ENCODE measurements at regions not wholly inside any gene's neighbourhood (a gene's known extent, or its start where the extent isn't known, plus 50 kb on each side); places are given as distances from the start of the nearest gene placed in this dataset.

- WGBS, result 89% methylated on average over 8 of the region's 8 CpGs
- no peak overlapping the region for H3K4me3 ChIP-seq (ENCODE audit: low read length)
- H3K27me3 ChIP-seq (ENCODE audit: control insufficient read depth, insufficient read depth), result no peaks in the 10 kb centered on the region
- no peak overlapping the region for H3K27ac ChIP-seq (ENCODE audit: low read length)
- DNase-seq (no peak), ATAC-seq (no peak)
- intact Hi-C loops (cut with DNase I), result no loop called here
- H3K4me1 ChIP-seq (ENCODE audit: control insufficient read depth, insufficient read depth, low read length), result no peaks in the 10 kb centered on the region
- no peaks in the 10 kb centered on the region for H3K9me3 ChIP-seq (ENCODE audit: control insufficient read depth, low read length)
Observed at GRCh38 chr14:101340556-101340955, 220.7 kb upstream of the DIO3 start.

GRCh38 chr14:101347893-101348777 lies 213.2 kb upstream of the DIO3 start:
- DNase-seq (no peak), ATAC-seq (no peak)
- H3K27me3 ChIP-seq (ENCODE audit: control insufficient read depth, insufficient read depth), result no peaks in the 10 kb centered on the region
- 89% methylated on average over 8 of the region's 8 CpGs for WGBS
- H3K9me3 ChIP-seq (ENCODE audit: control insufficient read depth, low read length), result no peaks in the 10 kb centered on the region
- H3K4me3 ChIP-seq (ENCODE audit: low read length), result no peak overlapping the region
- no peaks in the 10 kb centered on the region for H3K4me1 ChIP-seq (ENCODE audit: control insufficient read depth, insufficient read depth, low read length)
- intact Hi-C loops (cut with DNase I), result no loop called here
- no peak overlapping the region for H3K27ac ChIP-seq (ENCODE audit: low read length)

GRCh38 chr14:101349108-101349507 lies 212.2 kb upstream of the DIO3 start:
- no peaks in the 10 kb centered on the region for H3K4me1 ChIP-seq (ENCODE audit: control insufficient read depth, insufficient read depth, low read length)
- ATAC-seq (no peak), DNase-seq (no peak)
- H3K27me3 ChIP-seq (ENCODE audit: control insufficient read depth, insufficient read depth), result no peaks in the 10 kb centered on the region
- 95% methylated on average over 3 of the region's 3 CpGs for WGBS
- no peaks in the 10 kb centered on the region for H3K9me3 ChIP-seq (ENCODE audit: control insufficient read depth, low read length)
- no peak overlapping the region for H3K4me3 ChIP-seq (ENCODE audit: low read length)
- intact Hi-C loops (cut with DNase I), result no loop called here
- no peak overlapping the region for H3K27ac ChIP-seq (ENCODE audit: low read length)

- ATAC-seq, result no peak
- Histone ChIP-seq H3K4me3 (ENCODE audit: low read length) (no peak overlapping the region), H3K27ac (ENCODE audit: low read length) (no peak overlapping the region), H3K4me1 (ENCODE audit: control insufficient read depth, insufficient read depth, low read length) (no peaks in the 10 kb centered on the region), H3K27me3 (ENCODE audit: control insufficient read depth, insufficient read depth) (no peaks in the 10 kb centered on the region), H3K9me3 (ENCODE audit: control insufficient read depth, low read length) (no peaks in the 10 kb centered on the region)
- 92% methylated on average over 4 of the region's 4 CpGs for whole genome bisulfite sequencing
- DNase-seq, result no peak
- intact Hi-C loops (cut with DNase I), result no loop called here
Observed at GRCh38 chr14:101350021-101350420, 211.3 kb upstream of the DIO3 start.

DNA sequence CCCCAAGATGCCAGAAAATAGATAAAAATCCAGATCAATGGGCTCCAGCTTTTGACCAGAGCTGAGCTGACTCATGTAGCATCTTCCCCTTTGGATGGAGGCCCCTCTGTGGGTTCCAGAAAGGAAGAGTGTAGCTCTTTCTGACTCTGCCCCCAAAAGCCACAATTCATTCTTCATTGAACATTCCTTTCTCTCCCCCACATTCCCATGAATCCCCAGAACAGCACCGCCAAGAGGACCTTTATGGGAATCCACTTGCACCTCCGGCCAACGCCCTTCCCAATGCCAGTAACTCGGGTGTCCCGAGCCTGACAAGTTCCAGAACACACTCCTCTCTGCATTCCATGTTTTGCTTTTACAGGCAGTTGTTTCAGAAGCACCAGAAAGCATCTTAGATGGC lies 210.6 kb upstream of the DIO3 start:
- Histone ChIP-seq H3K9me3 (ENCODE audit: control insufficient read depth, low read length) (no peaks in the 10 kb centered on the region), H3K27ac (ENCODE audit: low read length) (no peak overlapping the region), H3K4me1 (ENCODE audit: control insufficient read depth, insufficient read depth, low read length) (no peaks in the 10 kb centered on the region), H3K4me3 (ENCODE audit: low read length) (no peak overlapping the region), H3K27me3 (ENCODE audit: control insufficient read depth, insufficient read depth) (no peaks in the 10 kb centered on the region)
- 85% methylated on average over 5 of the region's 5 CpGs for WGBS
- intact Hi-C loops (cut with DNase I), result no loop called here
- DNase-seq (no peak), ATAC-seq (no peak)

DNA sequence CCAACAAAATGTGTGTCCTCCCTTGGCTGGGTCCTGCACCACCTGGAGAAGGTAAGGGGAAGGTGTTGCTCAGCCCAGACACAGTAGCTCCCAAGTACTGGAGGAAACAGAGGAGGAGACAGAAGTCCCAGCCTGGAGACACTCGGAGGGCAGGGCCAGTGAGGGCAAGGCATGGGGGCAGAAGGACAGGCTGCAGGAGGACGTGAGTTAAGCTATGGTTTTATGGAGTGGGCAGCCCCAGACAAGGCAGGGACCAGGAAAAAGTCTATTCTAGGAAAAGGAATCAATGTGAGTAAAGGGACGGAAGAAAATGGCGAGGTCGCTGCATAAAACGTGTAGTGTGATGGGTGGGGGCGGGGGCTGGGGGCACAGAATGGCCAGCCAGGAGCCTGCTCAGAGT lies 210.1 kb upstream of the DIO3 start:
- no peak overlapping the region for H3K27ac ChIP-seq (ENCODE audit: low read length)
- intact Hi-C loops (cut with DNase I), result no loop called here
- no peaks in the 10 kb centered on the region for H3K9me3 ChIP-seq (ENCODE audit: control insufficient read depth, low read length)
- 72% methylated on average over 7 of the region's 7 CpGs for WGBS
- H3K4me1 ChIP-seq (ENCODE audit: control insufficient read depth, insufficient read depth, low read length), result no peaks in the 10 kb centered on the region
- DNase-seq (no peak), ATAC-seq (no peak)
- H3K4me3 ChIP-seq (ENCODE audit: low read length), result no peak overlapping the region
- no peaks in the 10 kb centered on the region for H3K27me3 ChIP-seq (ENCODE audit: control insufficient read depth, insufficient read depth)

- H3K4me1 ChIP-seq (ENCODE audit: control insufficient read depth, insufficient read depth, low read length), result no peaks in the 10 kb centered on the region
- DNase-seq (no peak), ATAC-seq (no peak)
- no peaks in the 10 kb centered on the region for H3K27me3 ChIP-seq (ENCODE audit: control insufficient read depth, insufficient read depth)
- 87% methylated on average over 5 of the region's 5 CpGs for WGBS
- H3K4me3 ChIP-seq (ENCODE audit: low read length), result no peak overlapping the region
- H3K9me3 ChIP-seq (ENCODE audit: control insufficient read depth, low read length), result no peaks in the 10 kb centered on the region
- no peak overlapping the region for H3K27ac ChIP-seq (ENCODE audit: low read length)
- intact Hi-C loops (cut with DNase I), result no loop called here
Observed at GRCh38 chr14:101351769-101352168, 209.5 kb upstream of the DIO3 start.

GRCh38 chr14:101352567-101352966 lies 208.7 kb upstream of the DIO3 start:
- no peak for DNase-seq

DNA sequence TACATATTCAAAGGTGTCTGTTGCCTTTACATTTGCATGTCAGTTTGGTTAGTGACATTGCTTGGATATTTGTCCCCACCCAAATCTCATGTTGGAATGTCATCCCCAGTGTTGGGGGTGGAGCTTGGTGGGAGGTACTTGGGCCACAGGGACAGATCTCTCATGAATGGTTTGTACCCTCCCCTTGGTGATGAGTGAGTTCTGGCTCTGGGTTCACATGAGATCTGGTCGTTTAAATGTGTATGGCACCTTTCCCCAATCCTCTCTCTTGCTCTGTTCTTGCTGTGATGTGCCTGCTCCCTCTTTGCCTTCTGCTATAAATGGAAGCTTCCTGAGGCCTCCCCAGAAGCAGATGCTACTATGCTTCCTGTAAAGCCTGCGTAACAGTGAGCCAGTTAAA lies 207.9 kb upstream of the DIO3 start:
- 69% methylated on average over 2 of the region's 2 CpGs for WGBS

More at GRCh38 chr14:101352567-101352966, 208.7 kb upstream of the DIO3 start:
- WGBS, result 91% methylated on average over 8 of the region's 8 CpGs
- H3K27me3 ChIP-seq (ENCODE audit: control insufficient read depth, insufficient read depth), result no peaks in the 10 kb centered on the region
- no peaks in the 10 kb centered on the region for H3K4me1 ChIP-seq (ENCODE audit: control insufficient read depth, insufficient read depth, low read length)
- no peaks in the 10 kb centered on the region for H3K9me3 ChIP-seq (ENCODE audit: control insufficient read depth, low read length)
- intact Hi-C loops (cut with DNase I), result no loop called here
- H3K4me3 ChIP-seq (ENCODE audit: low read length), result no peak overlapping the region
- no peak for ATAC-seq
- no peak overlapping the region for H3K27ac ChIP-seq (ENCODE audit: low read length)

DNA sequence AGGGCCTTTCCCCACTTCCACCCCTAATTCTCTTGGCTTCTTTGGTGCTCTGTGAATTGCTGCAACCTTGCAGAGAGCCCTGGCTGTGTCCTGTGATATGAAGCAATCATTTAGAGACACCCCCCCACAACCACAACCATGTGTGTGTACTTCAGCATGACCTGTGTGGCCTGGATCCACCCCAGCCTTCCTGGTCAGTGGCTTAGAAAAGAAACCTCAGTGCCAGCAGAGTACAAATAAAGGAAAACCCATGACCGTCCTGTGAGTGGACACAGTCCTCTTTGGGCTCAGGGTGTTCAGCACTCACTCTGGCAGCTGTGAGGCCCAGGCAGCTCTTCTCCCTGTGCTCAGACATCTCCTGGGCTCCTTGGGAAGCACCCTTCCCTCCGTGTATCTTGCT lies 206.6 kb upstream of the DIO3 start:
- DNase-seq (no peak), ATAC-seq (no peak)
- Histone ChIP-seq H3K27ac (ENCODE audit: low read length) (no peak overlapping the region), H3K9me3 (ENCODE audit: control insufficient read depth, low read length) (no peaks in the 10 kb centered on the region), H3K4me1 (ENCODE audit: control insufficient read depth, insufficient read depth, low read length) (no peaks in the 10 kb centered on the region), H3K4me3 (ENCODE audit: low read length) (no peak overlapping the region), H3K27me3 (ENCODE audit: control insufficient read depth, insufficient read depth) (no peaks in the 10 kb centered on the region)
- intact Hi-C loops (cut with DNase I), result no loop called here
- WGBS, result 79% methylated on average over 2 of the region's 2 CpGs

More for the DNA sequence above, 207.9 kb upstream of the DIO3 start:
- H3K4me3 ChIP-seq (ENCODE audit: low read length), result no peak overlapping the region
- ATAC-seq, result no peak
- no peak overlapping the region for H3K27ac ChIP-seq (ENCODE audit: low read length)
- no peak for DNase-seq
- no peaks in the 10 kb centered on the region for H3K9me3 ChIP-seq (ENCODE audit: control insufficient read depth, low read length)
- no peaks in the 10 kb centered on the region for H3K4me1 ChIP-seq (ENCODE audit: control insufficient read depth, insufficient read depth, low read length)
- intact Hi-C loops (cut with DNase I), result no loop called here
- H3K27me3 ChIP-seq (ENCODE audit: control insufficient read depth, insufficient read depth), result no peaks in the 10 kb centered on the region

- H3K27ac ChIP-seq (ENCODE audit: low read length), result no peak overlapping the region
- DNase-seq (no peak), ATAC-seq (no peak)
- 72% methylated on average over 5 of the region's 5 CpGs for WGBS
- no peaks in the 10 kb centered on the region for H3K9me3 ChIP-seq (ENCODE audit: control insufficient read depth, low read length)
- H3K4me1 ChIP-seq (ENCODE audit: control insufficient read depth, insufficient read depth, low read length), result no peaks in the 10 kb centered on the region
- H3K27me3 ChIP-seq (ENCODE audit: control insufficient read depth, insufficient read depth), result no peaks in the 10 kb centered on the region
- intact Hi-C loops (cut with DNase I), result no loop called here
- no peak overlapping the region for H3K4me3 ChIP-seq (ENCODE audit: low read length)
Observed at GRCh38 chr14:101355284-101355683, 206.0 kb upstream of the DIO3 start.

DNA sequence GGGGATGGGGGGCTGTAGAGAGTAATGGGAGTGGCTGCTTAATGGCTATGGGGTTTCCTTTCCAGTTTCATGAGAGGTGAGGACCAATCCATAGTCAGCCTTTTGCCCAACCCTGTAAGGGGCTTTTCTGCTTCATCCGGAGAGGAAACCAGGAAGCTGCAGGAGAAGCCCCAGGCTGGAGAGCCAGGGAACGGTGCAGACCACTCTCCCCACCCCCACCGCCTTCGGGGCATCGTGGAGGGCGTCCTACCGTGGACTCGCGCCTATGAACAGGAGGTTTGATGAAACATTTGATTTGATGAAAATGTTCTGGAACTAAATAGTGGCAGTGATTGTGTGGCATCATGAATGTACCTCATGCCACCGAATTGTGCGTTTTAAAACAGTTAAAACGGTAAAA lies 204.3 kb upstream of the DIO3 start:
- Histone ChIP-seq H3K27me3 (ENCODE audit: control insufficient read depth, insufficient read depth) (no peaks in the 10 kb centered on the region), H3K9me3 (ENCODE audit: control insufficient read depth, low read length) (no peaks in the 10 kb centered on the region), H3K4me1 (ENCODE audit: control insufficient read depth, insufficient read depth, low read length) (no peaks in the 10 kb centered on the region), H3K4me3 (ENCODE audit: low read length) (no peak overlapping the region), H3K27ac (ENCODE audit: low read length) (no peak overlapping the region)
- ATAC-seq, result no peak
- intact Hi-C loops (cut with DNase I), result no loop called here
- no peak for DNase-seq
- WGBS, result 91% methylated on average over 12 of the region's 12 CpGs
